ENCODE measurements at regions not wholly inside any gene's neighbourhood (a gene's known extent, or its start where the extent isn't known, plus 50 kb on each side); places are given as distances from the start of the nearest gene placed in this dataset.

GRCh38 chr14:29999013-29999539 lies 71.4 kb upstream of the PRKD1 start:
- Histone ChIP-seq H3K4me3 (ENCODE audit: low read depth, low read length) (no peak overlapping the region), H3K9ac (no peak overlapping the region), H3K79me2 (no peaks in the 10 kb centered on the region), H3K36me3 (ENCODE audit: control insufficient read depth, insufficient read depth, low read length) (no peaks in the 10 kb centered on the region), H3K27me3 (ENCODE audit: control insufficient read depth, insufficient read depth, low read length) (no peaks in the 10 kb centered on the region), H2AFZ (no peak overlapping the region), H3K4me2 (ENCODE audit: low read length) (no peak overlapping the region), H3K9me3 (ENCODE audit: control insufficient read depth, low read length) (no peaks in the 10 kb centered on the region), H3K4me1 (no peaks in the 10 kb centered on the region), H3K27ac (no peak overlapping the region)
- TF ChIP-seq, protein P1, sequence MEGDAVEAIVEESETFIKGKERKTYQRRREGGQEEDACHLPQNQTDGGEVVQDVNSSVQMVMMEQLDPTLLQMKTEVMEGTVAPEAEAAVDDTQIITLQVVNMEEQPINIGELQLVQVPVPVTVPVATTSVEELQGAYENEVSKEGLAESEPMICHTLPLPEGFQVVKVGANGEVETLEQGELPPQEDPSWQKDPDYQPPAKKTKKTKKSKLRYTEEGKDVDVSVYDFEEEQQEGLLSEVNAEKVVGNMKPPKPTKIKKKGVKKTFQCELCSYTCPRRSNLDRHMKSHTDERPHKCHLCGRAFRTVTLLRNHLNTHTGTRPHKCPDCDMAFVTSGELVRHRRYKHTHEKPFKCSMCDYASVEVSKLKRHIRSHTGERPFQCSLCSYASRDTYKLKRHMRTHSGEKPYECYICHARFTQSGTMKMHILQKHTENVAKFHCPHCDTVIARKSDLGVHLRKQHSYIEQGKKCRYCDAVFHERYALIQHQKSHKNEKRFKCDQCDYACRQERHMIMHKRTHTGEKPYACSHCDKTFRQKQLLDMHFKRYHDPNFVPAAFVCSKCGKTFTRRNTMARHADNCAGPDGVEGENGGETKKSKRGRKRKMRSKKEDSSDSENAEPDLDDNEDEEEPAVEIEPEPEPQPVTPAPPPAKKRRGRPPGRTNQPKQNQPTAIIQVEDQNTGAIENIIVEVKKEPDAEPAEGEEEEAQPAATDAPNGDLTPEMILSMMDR (IDR thresholded peaks at IDR 0.05): no peak

DNA sequence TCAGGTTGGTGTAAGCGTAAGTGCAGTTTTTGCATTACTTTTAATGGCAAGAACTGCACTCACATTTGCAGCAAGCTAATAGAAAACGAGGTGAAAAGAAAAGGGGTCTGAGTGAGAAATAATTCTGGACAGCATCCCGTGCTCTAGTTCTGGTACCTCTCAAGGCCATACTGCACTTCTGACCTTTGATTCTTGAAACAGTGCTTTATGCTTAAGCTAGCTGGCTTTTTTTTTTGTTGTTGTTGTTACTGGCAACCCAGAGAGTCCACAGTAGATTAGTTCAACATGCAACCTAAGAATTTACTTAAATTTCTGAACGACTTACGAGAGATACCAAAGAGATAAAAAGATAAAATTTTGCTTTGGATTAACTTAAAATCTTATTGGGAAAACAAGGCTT lies 75.2 kb upstream of the PRKD1 start:
- TF ChIP-seq, protein P1 (IDR thresholded peaks at IDR 0.05): no peak
- Histone ChIP-seq H3K4me2 (ENCODE audit: low read length) (no peak overlapping the region), H3K4me1 (no peaks in the 10 kb centered on the region), H3K9ac (no peak overlapping the region), H3K27me3 (ENCODE audit: control insufficient read depth, insufficient read depth, low read length) (no peaks in the 10 kb centered on the region), H3K36me3 (ENCODE audit: control insufficient read depth, insufficient read depth, low read length) (no peaks in the 10 kb centered on the region), H3K4me3 (ENCODE audit: low read depth, low read length) (no peak overlapping the region), H2AFZ (no peak overlapping the region), H3K27ac (no peak overlapping the region), H3K9me3 (ENCODE audit: control insufficient read depth, low read length) (no peaks in the 10 kb centered on the region), H3K79me2 (no peaks in the 10 kb centered on the region)

- Histone ChIP-seq H3K4me1 (no peaks in the 10 kb centered on the region), H3K36me3 (ENCODE audit: control insufficient read depth, insufficient read depth, low read length) (no peaks in the 10 kb centered on the region), H3K9ac (no peak overlapping the region), H3K4me3 (ENCODE audit: low read depth, low read length) (no peak overlapping the region), H3K27ac (no peak overlapping the region), H3K27me3 (ENCODE audit: control insufficient read depth, insufficient read depth, low read length) (no peaks in the 10 kb centered on the region), H3K9me3 (ENCODE audit: control insufficient read depth, low read length) (no peaks in the 10 kb centered on the region), H3K4me2 (ENCODE audit: low read length) (peak overlapping the region; percentile 42), H2AFZ (peak overlapping the region; percentile 76), H3K79me2 (no peaks in the 10 kb centered on the region)
- TF ChIP-seq, protein P1 (IDR thresholded peaks at IDR 0.05): peak; percentile 77
These were observed 77.6 kb upstream of the PRKD1 start for GRCh38 chr14:30005114-30005808.

- Histone ChIP-seq H3K27ac (no peak overlapping the region), H3K79me2 (no peaks in the 10 kb centered on the region), H3K9me3 (ENCODE audit: control insufficient read depth, low read length) (no peaks in the 10 kb centered on the region), H2AFZ (no peak overlapping the region), H3K4me2 (ENCODE audit: low read length) (no peak overlapping the region), H3K36me3 (ENCODE audit: control insufficient read depth, insufficient read depth, low read length) (no peaks in the 10 kb centered on the region), H3K4me3 (ENCODE audit: low read depth, low read length) (no peak overlapping the region), H3K9ac (no peak overlapping the region), H3K4me1 (no peaks in the 10 kb centered on the region), H3K27me3 (ENCODE audit: control insufficient read depth, insufficient read depth, low read length) (no peaks in the 10 kb centered on the region)
- TF ChIP-seq, protein P1 (IDR thresholded peaks at IDR 0.05): no peak
These were observed 79.0 kb upstream of the PRKD1 start for GRCh38 chr14:30006695-30007094.

GRCh38 chr14:30015489-30015888 lies 87.8 kb upstream of the PRKD1 start:
- Histone ChIP-seq H2AFZ (no peak overlapping the region), H3K9ac (no peak overlapping the region), H3K79me2 (no peaks in the 10 kb centered on the region), H3K27me3 (ENCODE audit: control insufficient read depth, insufficient read depth, low read length) (no peaks in the 10 kb centered on the region), H3K4me3 (ENCODE audit: low read depth, low read length) (no peak overlapping the region), H3K9me3 (ENCODE audit: control insufficient read depth, low read length) (no peaks in the 10 kb centered on the region), H3K36me3 (ENCODE audit: control insufficient read depth, insufficient read depth, low read length) (no peaks in the 10 kb centered on the region), H3K4me2 (ENCODE audit: low read length) (no peak overlapping the region), H3K27ac (no peak overlapping the region), H3K4me1 (peaks cover 2% of the 10 kb centered on the region)
- TF ChIP-seq, protein P1 (IDR thresholded peaks at IDR 0.05): no peak
